A549 (cell line): ENCODE measurements at regions not wholly inside any gene's neighbourhood (a gene's known extent, or its start where the extent isn't known, plus 50 kb on each side); places are given as distances from the start of the nearest gene placed in this dataset.
"Not testable (repeated sequence)": the region's sequence is repeated elsewhere in the genome, so short reads cannot be mapped to it uniquely, and the experiment has no call there.

Experiments
- ATAC-seq, 2 experiments: fragments of 200-7000 bp in 1 of 2; fragments of >200 bp in 1 of 2; cut with Nextera tagmentation in 1 of 2; cut with Tn5 transposase in 1 of 2; 3 replicates each; pipeline versions ENCODE4 v1.8.0 to v1.9.1; 2018 to 2020; ENCODE audit warnings: mild to moderate bottlenecking in 1 of 2, moderate library complexity in 1 of 2
- CTCF ChIA-PET: fragments of 300-600 bp; sonication (Branson Sonifier 250); formaldehyde crosslinking; extraction: SDS; loops from one replicate; lab custom pipeline; 2021; ENCODE audit warnings: antibody characterized with exemption, inconsistent platforms; lab: Yijun Ruan, JAX
- POLR2A ChIA-PET: fragments of 350-600 bp; formaldehyde crosslinking; extraction: SDS; loops from one replicate; lab custom pipeline; 2021; ENCODE audit warnings: antibody characterized with exemption, inconsistent platforms; lab: Yijun Ruan, JAX
- DNase-seq, 2 experiments: peaks; one replicate each; pipeline versions ENCODE4 v3.0.0 to v3.0.0-alpha.2; 2011 to 2016; ENCODE audit warnings: low read depth in 1 of 2, low spot score in 1 of 2
- FAIRE-seq: peaks from 2 replicates; lab custom pipeline; 2011; peaks lifted over from hg19 to GRCh38; lab: Jason Lieb, UNC
- H3K27ac ChIP-seq, 2 experiments: fragments of >200 bp; sonication (Bioruptor Twin); formaldehyde crosslinking; 3 replicates each; pipeline ENCODE4 v1.5.1; 2016 to 2017
- H3K4me1 ChIP-seq: fragments of >200 bp; sonication (Bioruptor Twin); formaldehyde crosslinking; 3 replicates; pipeline ENCODE4 v1.6.1; 2016
- H3K4me2 ChIP-seq: fragments of >200 bp; sonication (Bioruptor Twin); formaldehyde crosslinking; 3 replicates; pipeline ENCODE4 v1.6.1; 2016
- H3K4me3 ChIP-seq: fragments of >200 bp; sonication (Bioruptor Twin); formaldehyde crosslinking; 3 replicates; pipeline ENCODE4 v1.5.1; 2016
- H3K9me3 ChIP-seq: fragments of >200 bp; sonication (Bioruptor Twin); formaldehyde crosslinking; 3 replicates; pipeline ENCODE4 v1.6.1; 2016
- ATOH8 ChIP-seq: fragments of 250-450 bp; sonication (Bioruptor Pico); IDR thresholded peaks from 2 replicates; pipeline ENCODE4 v1.5.0; 2020; ENCODE audit warnings: low read depth, mild to moderate bottlenecking, moderate library complexity
- CBX2 ChIP-seq: fragments of 200-600 bp; sonication (generic); IDR thresholded peaks from 2 replicates; pipeline ENCODE4 v1.6.1; 2016; ENCODE audit warnings: low read depth, mild to moderate bottlenecking, borderline replicate concordance
- CBX8 ChIP-seq: fragments of 200-600 bp; sonication (generic); IDR thresholded peaks from 2 replicates; pipeline ENCODE4 v1.6.1; 2016
- CEBPB ChIP-seq, 2 experiments: fragments of >200 bp in 1 of 2; sonication (Bioruptor Twin) in 1 of 2; formaldehyde crosslinking in 1 of 2; IDR thresholded peaks; 2 replicates each; pipeline ENCODE4 v1.6.1; 2012 to 2016
- CHD4 ChIP-seq: fragments of 200-600 bp; sonication (generic); IDR thresholded peaks from 2 replicates; pipeline ENCODE4 v1.6.1; 2016; ENCODE audit warnings: antibody characterized with exemption, mild to moderate bottlenecking, borderline replicate concordance
- EHMT2 ChIP-seq: fragments of 200-600 bp; sonication (generic); IDR thresholded peaks from 2 replicates; pipeline ENCODE4 v1.6.1; 2016; ENCODE audit warnings: antibody characterized with exemption, low read depth, mild to moderate bottlenecking, moderate library complexity
- ESRRA ChIP-seq: fragments of 150-350 bp; IDR thresholded peaks from 2 replicates; pipeline ENCODE4 v1.6.1; 2014; ENCODE audit warnings: mild to moderate bottlenecking, low read length, borderline replicate concordance
- FOSB ChIP-seq: fragments of 250-450 bp; sonication (Bioruptor Pico); IDR thresholded peaks from 2 replicates; pipeline ENCODE4 v1.5.0; 2020; ENCODE audit warnings: mild to moderate bottlenecking, moderate library complexity
- FOSL2 ChIP-seq, 2 experiments: fragments of 450-650 bp in 1 of 2; fragments of >200 bp in 1 of 2; sonication (Bioruptor Twin) in 1 of 2; formaldehyde crosslinking; IDR thresholded peaks; 2 replicates each; pipeline versions ENCODE4 v1.5.0 to v1.6.1; 2016 to 2020; ENCODE audit warnings: mild to moderate bottlenecking in 1 of 2, moderate library complexity in 1 of 2
- FOXS1 ChIP-seq: fragments of 250-450 bp; sonication (Bioruptor Pico); IDR thresholded peaks from 2 replicates; pipeline ENCODE4 v1.5.0; 2020; ENCODE audit warnings: mild to moderate bottlenecking, moderate library complexity
- HES2 ChIP-seq: fragments of >200 bp; sonication (Bioruptor Twin); formaldehyde crosslinking; IDR thresholded peaks from 2 replicates; pipeline ENCODE4 v1.6.1; 2016
- HEYL ChIP-seq: fragments of 250-450 bp; sonication (Bioruptor Pico); IDR thresholded peaks from 2 replicates; pipeline ENCODE4 v1.8.0; 2021; ENCODE audit warnings: mild to moderate bottlenecking, moderate library complexity
- HOXB13 ChIP-seq: fragments of 250-450 bp; sonication (Bioruptor Pico); IDR thresholded peaks from 2 replicates; pipeline ENCODE4 v1.5.0; 2020; ENCODE audit warnings: low read depth, mild to moderate bottlenecking, moderate library complexity
- KDM1A ChIP-seq: fragments of 200-600 bp; sonication (generic); IDR thresholded peaks from 2 replicates; pipeline ENCODE4 v1.6.1; 2016; ENCODE audit warnings: low read depth, mild to moderate bottlenecking
- MAZ ChIP-seq: fragments of 150-350 bp; IDR thresholded peaks from 2 replicates; pipeline ENCODE4 v1.6.1; 2014; ENCODE audit warnings: antibody characterized with exemption, low read depth, low read length, borderline replicate concordance
- PHF8 ChIP-seq: fragments of 200-600 bp; sonication (generic); IDR thresholded peaks from 2 replicates; pipeline ENCODE4 v1.6.1; 2016; ENCODE audit warnings: low read depth, mild to moderate bottlenecking, antibody characterized with exemption, moderate library complexity, borderline replicate concordance
- POLR2A ChIP-seq: IDR thresholded peaks from 2 replicates; pipeline ENCODE4 v1.6.1; 2012; ENCODE audit warnings: mild to moderate bottlenecking, low read length
- POLR2AphosphoS2 ChIP-seq: conservative IDR thresholded peaks from 2 replicates; pipeline ENCODE4 v1.6.1; 2012; ENCODE audit warnings: low read length, improper control_type of control experiment, inconsistent platforms
- RNF2 ChIP-seq: fragments of 200-600 bp; sonication (generic); IDR thresholded peaks from 2 replicates; pipeline ENCODE4 v1.6.1; 2016; ENCODE audit warnings: low read depth, mild to moderate bottlenecking, antibody characterized with exemption, moderate library complexity, borderline replicate concordance
- SREBF2 ChIP-seq: fragments of 450-650 bp; IDR thresholded peaks from 2 replicates; pipeline ENCODE4 v1.6.1; 2014; ENCODE audit warnings: mild to moderate bottlenecking, moderate library complexity
- TFCP2L1 ChIP-seq: fragments of 250-450 bp; sonication (Bioruptor Pico); IDR thresholded peaks from 2 replicates; pipeline ENCODE4 v1.5.0; 2021; ENCODE audit warnings: mild to moderate bottlenecking
- TP53 ChIP-seq: fragments of 250-450 bp; sonication (Bioruptor Pico); IDR thresholded peaks from 2 replicates; pipeline ENCODE4 v1.5.0; 2021; ENCODE audit warnings: mild to moderate bottlenecking, moderate library complexity
- ZC3H11A ChIP-seq: fragments of 450-650 bp; IDR thresholded peaks from 2 replicates; pipeline ENCODE4 v1.6.1; 2014; ENCODE audit warnings: antibody characterized with exemption, mild to moderate bottlenecking
- ZFP36 ChIP-seq: fragments of 450-650 bp; IDR thresholded peaks from 2 replicates; pipeline ENCODE4 v1.6.1; 2014; ENCODE audit warnings: borderline replicate concordance; ENCODE audit not compliant: partially characterized antibody
- ZNF302 ChIP-seq: fragments of 250-450 bp; sonication (Bioruptor Pico); IDR thresholded peaks from 2 replicates; pipeline ENCODE4 v1.9.0; 2021; ENCODE audit warnings: inconsistent platforms, mild to moderate bottlenecking, moderate library complexity
- WGBS: methylation state at CpG from one replicate; pipeline ENCODE4 v1.1.6; 2017; ENCODE audit errors: missing lambda C conversion rate; 5-methylcytosine and 5-hydroxymethylcytosine counted together
- TF ChIP-seq, protein P1 (sequence below): fragments of >200 bp; sonication (Bioruptor Twin); formaldehyde crosslinking; IDR thresholded peaks from 3 replicates; pipeline ENCODE4 v1.6.1; 2016
- TF ChIP-seq, protein P2 (sequence below): fragments of 150-350 bp; IDR thresholded peaks from 2 replicates; pipeline ENCODE4 v1.6.1; 2014; ENCODE audit warnings: low read depth, mild to moderate bottlenecking, low read length
- TF ChIP-seq, protein P3 (sequence below): fragments of 250-450 bp; sonication (Bioruptor Pico); IDR thresholded peaks from 2 replicates; pipeline ENCODE4 v1.5.0; 2021; ENCODE audit warnings: mild to moderate bottlenecking, moderate library complexity, borderline replicate concordance

GRCh38 chr10:55168343-55168742, 367.3 kb upstream of the PCDH15 start:
- FAIRE-seq = no peak
- WGBS = 28% methylated on average over 1 of the region's 1 CpG
- H3K4me1 ChIP-seq = no peaks in the 10 kb centered on the region
- no peak for ATAC-seq
- no peak overlapping the region for H3K4me3 ChIP-seq
- no peak for DNase-seq
- POLR2A ChIA-PET = no interaction called here
- H3K4me2 ChIP-seq = no peak overlapping the region
- TF ChIP-seq ZNF302 (CRISPR knock-in tag) = no peak
- TF ChIP-seq FOSL2 (IDR thresholded peaks at IDR 0.05) = no peak
- no peak for TF ChIP-seq FOSL2 (CRISPR knock-in tag; IDR thresholded peaks at IDR 0.05)
- TF ChIP-seq, protein P1, sequence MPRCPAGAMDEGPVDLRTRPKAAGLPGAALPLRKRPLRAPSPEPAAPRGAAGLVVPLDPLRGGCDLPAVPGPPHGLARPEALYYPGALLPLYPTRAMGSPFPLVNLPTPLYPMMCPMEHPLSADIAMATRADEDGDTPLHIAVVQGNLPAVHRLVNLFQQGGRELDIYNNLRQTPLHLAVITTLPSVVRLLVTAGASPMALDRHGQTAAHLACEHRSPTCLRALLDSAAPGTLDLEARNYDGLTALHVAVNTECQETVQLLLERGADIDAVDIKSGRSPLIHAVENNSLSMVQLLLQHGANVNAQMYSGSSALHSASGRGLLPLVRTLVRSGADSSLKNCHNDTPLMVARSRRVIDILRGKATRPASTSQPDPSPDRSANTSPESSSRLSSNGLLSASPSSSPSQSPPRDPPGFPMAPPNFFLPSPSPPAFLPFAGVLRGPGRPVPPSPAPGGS = no peak
- no peak for TF ChIP-seq HOXB13
- no peak for TF ChIP-seq CBX8
- TF ChIP-seq ATOH8 (CRISPR knock-in tag) = no peak
- TF ChIP-seq FOXS1 = no peak
- no peak for TF ChIP-seq FOSB (CRISPR knock-in tag)
- TF ChIP-seq, protein P2, sequence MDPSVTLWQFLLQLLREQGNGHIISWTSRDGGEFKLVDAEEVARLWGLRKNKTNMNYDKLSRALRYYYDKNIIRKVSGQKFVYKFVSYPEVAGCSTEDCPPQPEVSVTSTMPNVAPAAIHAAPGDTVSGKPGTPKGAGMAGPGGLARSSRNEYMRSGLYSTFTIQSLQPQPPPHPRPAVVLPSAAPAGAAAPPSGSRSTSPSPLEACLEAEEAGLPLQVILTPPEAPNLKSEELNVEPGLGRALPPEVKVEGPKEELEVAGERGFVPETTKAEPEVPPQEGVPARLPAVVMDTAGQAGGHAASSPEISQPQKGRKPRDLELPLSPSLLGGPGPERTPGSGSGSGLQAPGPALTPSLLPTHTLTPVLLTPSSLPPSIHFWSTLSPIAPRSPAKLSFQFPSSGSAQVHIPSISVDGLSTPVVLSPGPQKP = no peak
- TF ChIP-seq MAZ = no peak
- no peak for TF ChIP-seq PHF8
- TF ChIP-seq SREBF2 = no peak
- no peak for TF ChIP-seq CHD4
- TF ChIP-seq ESRRA = no peak
- no peak for TF ChIP-seq ZFP36
- TF ChIP-seq POLR2AphosphoS2 = no peak
- no peak for TF ChIP-seq POLR2A
- TF ChIP-seq KDM1A = no peak
- no peak for TF ChIP-seq HEYL
- no peak for TF ChIP-seq EHMT2
- H3K27ac ChIP-seq = no peak overlapping the region
- CTCF ChIA-PET = no interaction called here
- H3K9me3 ChIP-seq = no peaks in the 10 kb centered on the region

- no peaks in the 10 kb centered on the region for H3K4me1 ChIP-seq
- ATAC-seq (no peak), FAIRE-seq (no peak)
- ChIA-PET CTCF (no interaction called here), POLR2A (no interaction called here)
- H3K4me2 ChIP-seq = no peak overlapping the region
- WGBS = 16% methylated on average over 6 of the region's 6 CpGs
- H3K9me3 ChIP-seq = no peaks in the 10 kb centered on the region
- no peak overlapping the region for H3K27ac ChIP-seq
- TF ChIP-seq RNF2 = no peak
- no peak for TF ChIP-seq ATOH8 (CRISPR knock-in tag)
- TF ChIP-seq, protein P3, sequence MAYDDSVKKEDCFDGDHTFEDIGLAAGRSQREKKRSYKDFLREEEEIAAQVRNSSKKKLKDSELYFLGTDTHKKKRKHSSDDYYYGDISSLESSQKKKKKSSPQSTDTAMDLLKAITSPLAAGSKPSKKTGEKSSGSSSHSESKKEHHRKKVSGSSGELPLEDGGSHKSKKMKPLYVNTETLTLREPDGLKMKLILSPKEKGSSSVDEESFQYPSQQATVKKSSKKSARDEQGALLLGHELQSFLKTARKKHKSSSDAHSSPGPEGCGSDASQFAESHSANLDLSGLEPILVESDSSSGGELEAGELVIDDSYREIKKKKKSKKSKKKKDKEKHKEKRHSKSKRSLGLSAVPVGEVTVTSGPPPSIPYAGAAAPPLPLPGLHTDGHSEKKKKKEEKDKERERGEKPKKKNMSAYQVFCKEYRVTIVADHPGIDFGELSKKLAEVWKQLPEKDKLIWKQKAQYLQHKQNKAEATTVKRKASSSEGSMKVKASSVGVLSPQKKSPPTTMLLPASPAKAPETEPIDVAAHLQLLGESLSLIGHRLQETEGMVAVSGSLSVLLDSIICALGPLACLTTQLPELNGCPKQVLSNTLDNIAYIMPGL (CRISPR knock-in tag) = no peak
- no peak for TF ChIP-seq POLR2AphosphoS2
- TF ChIP-seq FOSB (CRISPR knock-in tag) = no peak
- TF ChIP-seq CBX2 = no peak
- TF ChIP-seq TP53 (CRISPR knock-in tag) = no peak
- no peak for TF ChIP-seq HES2
- TF ChIP-seq ZNF302 (CRISPR knock-in tag) = no peak
- no peak for TF ChIP-seq ZC3H11A
- TF ChIP-seq PHF8 = no peak
- TF ChIP-seq CEBPB (IDR thresholded peaks at IDR 0.05) = no peak
- no peak for TF ChIP-seq TFCP2L1 (CRISPR knock-in tag)
- TF ChIP-seq, all 56 proteins: peak for 0
- H3K4me3 ChIP-seq = no peak overlapping the region
- DNase-seq = no peak
Measured at GRCh38 chr10:55163388-55163979, 362.5 kb upstream of the PCDH15 start.

GRCh38 chr10:55162321-55162720, 361.3 kb upstream of the PCDH15 start:
- FAIRE-seq, H3K27ac ChIP-seq, DNase-seq, H3K4me1 ChIP-seq, H3K9me3 ChIP-seq, ATAC-seq, CTCF ChIA-PET, POLR2A ChIA-PET, H3K4me2 ChIP-seq, H3K4me3 ChIP-seq: not testable (repeated sequence)
- WGBS = 10% methylated on average over 2 of the region's 2 CpGs
